HepG2 (cell line): ENCODE measurements at regions not wholly inside any gene's neighbourhood (a gene's known extent, or its start where the extent isn't known, plus 50 kb on each side); places are given as distances from the start of the nearest gene placed in this dataset.

Experiments used
- DNMT1 ChIP-seq: sonication (generic); formaldehyde crosslinking; IDR thresholded peaks from 2 replicates; pipeline ENCODE4 v1.5.1; 2020; ENCODE audit warnings: mild to moderate bottlenecking, missing genetic modification reagents
- RFX5 ChIP-seq: IDR thresholded peaks from 2 replicates; pipeline ENCODE4 v1.6.1; 2011; ENCODE audit warnings: low read depth, low read length, improper control_type of control experiment
- TF ChIP-seq, protein P1 (sequence below): IDR thresholded peaks from 2 replicates; pipeline ENCODE4 v1.6.1; 2012; ENCODE audit warnings: inconsistent platforms
- TF ChIP-seq, protein P2 (sequence below): sonication (generic); formaldehyde crosslinking; IDR thresholded peaks from 2 replicates; pipeline ENCODE4 v1.4.0; 2020; ENCODE audit warnings: mild to moderate bottlenecking, missing genetic modification reagents
- TF ChIP-seq, protein P3 (sequence below): sonication (generic); formaldehyde crosslinking; IDR thresholded peaks from 2 replicates; pipeline ENCODE4 v1.4.0; 2020; ENCODE audit warnings: missing genetic modification reagents, borderline replicate concordance
- TF ChIP-seq, protein P4 (sequence below): sonication (generic); formaldehyde crosslinking; IDR thresholded peaks from 2 replicates; pipeline ENCODE4 v1.4.0; 2020; ENCODE audit warnings: missing genetic modification reagents

DNA sequence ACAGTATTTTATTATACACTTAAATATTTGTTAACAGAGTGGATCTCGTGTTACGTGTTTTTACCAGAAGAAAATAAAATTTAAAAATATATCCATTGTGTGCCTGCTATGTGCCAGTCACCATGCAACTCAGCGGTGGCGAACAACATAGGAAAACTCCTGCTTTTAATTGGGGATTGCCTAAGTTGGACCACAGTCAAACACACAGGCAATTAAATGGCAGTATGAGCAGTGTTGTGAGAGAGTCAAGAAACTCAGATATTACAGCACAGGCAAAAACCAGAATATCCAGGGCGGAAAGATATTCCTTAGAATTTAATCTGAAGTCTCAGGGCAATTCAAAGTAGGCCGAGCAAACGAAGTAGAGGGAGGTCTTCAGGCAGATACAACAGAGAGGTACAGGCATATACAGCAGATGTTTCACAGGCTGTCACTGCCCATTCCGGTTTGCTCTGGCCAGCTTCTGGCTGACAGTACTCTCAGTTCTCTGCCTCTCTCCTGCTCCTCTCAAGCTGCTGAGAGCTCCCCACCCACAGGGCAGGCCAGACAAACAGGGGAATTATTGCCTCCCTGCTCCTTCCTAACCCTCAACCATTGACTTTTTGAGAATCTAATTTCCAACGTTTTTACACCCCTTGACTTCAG is 540.2 kb upstream of the TMEM132C start:
- TF ChIP-seq RFX5 (no peak), DNMT1 (CRISPR knock-in tag) (no peak)
- TF ChIP-seq, protein P1, sequence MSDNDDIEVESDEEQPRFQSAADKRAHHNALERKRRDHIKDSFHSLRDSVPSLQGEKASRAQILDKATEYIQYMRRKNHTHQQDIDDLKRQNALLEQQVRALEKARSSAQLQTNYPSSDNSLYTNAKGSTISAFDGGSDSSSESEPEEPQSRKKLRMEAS, result no peak
- TF ChIP-seq, protein P2, sequence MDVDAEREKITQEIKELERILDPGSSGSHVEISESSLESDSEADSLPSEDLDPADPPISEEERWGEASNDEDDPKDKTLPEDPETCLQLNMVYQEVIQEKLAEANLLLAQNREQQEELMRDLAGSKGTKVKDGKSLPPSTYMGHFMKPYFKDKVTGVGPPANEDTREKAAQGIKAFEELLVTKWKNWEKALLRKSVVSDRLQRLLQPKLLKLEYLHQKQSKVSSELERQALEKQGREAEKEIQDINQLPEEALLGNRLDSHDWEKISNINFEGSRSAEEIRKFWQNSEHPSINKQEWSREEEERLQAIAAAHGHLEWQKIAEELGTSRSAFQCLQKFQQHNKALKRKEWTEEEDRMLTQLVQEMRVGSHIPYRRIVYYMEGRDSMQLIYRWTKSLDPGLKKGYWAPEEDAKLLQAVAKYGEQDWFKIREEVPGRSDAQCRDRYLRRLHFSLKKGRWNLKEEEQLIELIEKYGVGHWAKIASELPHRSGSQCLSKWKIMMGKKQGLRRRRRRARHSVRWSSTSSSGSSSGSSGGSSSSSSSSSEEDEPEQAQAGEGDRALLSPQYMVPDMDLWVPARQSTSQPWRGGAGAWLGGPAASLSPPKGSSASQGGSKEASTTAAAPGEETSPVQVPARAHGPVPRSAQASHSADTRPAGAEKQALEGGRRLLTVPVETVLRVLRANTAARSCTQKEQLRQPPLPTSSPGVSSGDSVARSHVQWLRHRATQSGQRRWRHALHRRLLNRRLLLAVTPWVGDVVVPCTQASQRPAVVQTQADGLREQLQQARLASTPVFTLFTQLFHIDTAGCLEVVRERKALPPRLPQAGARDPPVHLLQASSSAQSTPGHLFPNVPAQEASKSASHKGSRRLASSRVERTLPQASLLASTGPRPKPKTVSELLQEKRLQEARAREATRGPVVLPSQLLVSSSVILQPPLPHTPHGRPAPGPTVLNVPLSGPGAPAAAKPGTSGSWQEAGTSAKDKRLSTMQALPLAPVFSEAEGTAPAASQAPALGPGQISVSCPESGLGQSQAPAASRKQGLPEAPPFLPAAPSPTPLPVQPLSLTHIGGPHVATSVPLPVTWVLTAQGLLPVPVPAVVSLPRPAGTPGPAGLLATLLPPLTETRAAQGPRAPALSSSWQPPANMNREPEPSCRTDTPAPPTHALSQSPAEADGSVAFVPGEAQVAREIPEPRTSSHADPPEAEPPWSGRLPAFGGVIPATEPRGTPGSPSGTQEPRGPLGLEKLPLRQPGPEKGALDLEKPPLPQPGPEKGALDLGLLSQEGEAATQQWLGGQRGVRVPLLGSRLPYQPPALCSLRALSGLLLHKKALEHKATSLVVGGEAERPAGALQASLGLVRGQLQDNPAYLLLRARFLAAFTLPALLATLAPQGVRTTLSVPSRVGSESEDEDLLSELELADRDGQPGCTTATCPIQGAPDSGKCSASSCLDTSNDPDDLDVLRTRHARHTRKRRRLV (CRISPR knock-in tag), result no peak
- TF ChIP-seq, protein P3, sequence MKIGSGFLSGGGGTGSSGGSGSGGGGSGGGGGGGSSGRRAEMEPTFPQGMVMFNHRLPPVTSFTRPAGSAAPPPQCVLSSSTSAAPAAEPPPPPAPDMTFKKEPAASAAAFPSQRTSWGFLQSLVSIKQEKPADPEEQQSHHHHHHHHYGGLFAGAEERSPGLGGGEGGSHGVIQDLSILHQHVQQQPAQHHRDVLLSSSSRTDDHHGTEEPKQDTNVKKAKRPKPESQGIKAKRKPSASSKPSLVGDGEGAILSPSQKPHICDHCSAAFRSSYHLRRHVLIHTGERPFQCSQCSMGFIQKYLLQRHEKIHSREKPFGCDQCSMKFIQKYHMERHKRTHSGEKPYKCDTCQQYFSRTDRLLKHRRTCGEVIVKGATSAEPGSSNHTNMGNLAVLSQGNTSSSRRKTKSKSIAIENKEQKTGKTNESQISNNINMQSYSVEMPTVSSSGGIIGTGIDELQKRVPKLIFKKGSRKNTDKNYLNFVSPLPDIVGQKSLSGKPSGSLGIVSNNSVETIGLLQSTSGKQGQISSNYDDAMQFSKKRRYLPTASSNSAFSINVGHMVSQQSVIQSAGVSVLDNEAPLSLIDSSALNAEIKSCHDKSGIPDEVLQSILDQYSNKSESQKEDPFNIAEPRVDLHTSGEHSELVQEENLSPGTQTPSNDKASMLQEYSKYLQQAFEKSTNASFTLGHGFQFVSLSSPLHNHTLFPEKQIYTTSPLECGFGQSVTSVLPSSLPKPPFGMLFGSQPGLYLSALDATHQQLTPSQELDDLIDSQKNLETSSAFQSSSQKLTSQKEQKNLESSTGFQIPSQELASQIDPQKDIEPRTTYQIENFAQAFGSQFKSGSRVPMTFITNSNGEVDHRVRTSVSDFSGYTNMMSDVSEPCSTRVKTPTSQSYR (CRISPR knock-in tag), result no peak
- TF ChIP-seq, protein P4, sequence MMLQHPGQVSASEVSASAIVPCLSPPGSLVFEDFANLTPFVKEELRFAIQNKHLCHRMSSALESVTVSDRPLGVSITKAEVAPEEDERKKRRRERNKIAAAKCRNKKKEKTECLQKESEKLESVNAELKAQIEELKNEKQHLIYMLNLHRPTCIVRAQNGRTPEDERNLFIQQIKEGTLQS (CRISPR knock-in tag), result no peak
